HG02973 (cell line): ENCODE measurements at regions not wholly inside any gene's neighbourhood (a gene's known extent, or its start where the extent isn't known, plus 50 kb on each side); places are given as distances from the start of the nearest gene placed in this dataset.
"Not testable (repeated sequence)": the region's sequence is repeated elsewhere in the genome, so short reads cannot be mapped to it uniquely, and the experiment has no call there.

ENCODE experiments used
- ATAC-seq: cut with Tn5 transposase; IDR thresholded peaks from one replicate; pipeline ENCODE4 v1.9.1; 2021; ENCODE audit warnings: moderate library complexity; ENCODE audit not compliant: unreplicated experiment

DNA sequence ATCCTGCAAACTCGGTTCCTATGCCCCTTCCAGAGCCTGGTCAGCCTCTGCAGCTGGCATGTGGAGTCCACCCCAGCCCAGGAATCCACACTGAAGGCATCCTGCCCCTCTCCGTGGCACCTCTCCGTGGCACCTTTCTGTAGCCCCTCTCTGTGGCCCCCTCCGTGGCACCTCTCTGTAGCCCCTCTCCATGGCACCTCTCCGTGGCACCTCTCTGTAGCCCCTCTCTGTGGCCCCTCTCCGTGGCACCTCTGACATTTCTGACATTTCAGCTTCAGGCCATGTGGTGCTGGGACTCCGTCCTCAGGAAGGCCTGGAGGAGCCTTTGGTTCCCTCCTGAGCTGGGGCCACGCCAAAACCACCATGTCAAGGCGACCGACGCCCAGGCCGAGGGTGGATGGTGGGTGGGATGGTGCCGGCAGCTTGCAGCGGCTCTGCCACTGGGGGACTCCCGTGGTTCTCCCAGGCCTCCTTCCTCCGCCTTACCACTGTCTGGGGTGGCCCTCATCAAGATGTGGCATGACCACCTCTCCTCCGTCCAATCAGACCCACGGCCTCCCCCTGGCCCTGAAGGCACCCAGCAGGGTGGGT lies 1518.5 kb downstream of the BRD1 start:
- no peak for ATAC-seq

DNA sequence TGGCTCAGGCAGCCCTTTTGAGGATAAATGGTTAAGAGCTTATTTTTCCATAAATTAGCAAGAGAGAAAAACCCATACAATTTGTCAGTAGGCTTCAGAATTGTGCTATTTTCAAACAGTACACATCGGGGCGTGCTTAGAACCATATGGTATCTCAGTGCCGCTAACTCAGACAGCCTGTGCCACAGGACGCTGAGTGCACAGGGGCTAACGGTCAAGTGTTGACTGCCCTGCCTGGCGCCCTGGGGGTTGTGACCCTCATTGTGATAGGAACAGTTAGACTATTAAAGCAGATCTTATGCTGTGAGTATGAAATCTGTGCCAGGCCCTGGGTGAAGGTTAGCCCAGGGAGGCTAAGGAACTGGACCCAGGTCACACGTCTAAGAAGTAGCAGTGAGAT lies 1519.7 kb downstream of the BRD1 start:
- no peak for ATAC-seq

DNA sequence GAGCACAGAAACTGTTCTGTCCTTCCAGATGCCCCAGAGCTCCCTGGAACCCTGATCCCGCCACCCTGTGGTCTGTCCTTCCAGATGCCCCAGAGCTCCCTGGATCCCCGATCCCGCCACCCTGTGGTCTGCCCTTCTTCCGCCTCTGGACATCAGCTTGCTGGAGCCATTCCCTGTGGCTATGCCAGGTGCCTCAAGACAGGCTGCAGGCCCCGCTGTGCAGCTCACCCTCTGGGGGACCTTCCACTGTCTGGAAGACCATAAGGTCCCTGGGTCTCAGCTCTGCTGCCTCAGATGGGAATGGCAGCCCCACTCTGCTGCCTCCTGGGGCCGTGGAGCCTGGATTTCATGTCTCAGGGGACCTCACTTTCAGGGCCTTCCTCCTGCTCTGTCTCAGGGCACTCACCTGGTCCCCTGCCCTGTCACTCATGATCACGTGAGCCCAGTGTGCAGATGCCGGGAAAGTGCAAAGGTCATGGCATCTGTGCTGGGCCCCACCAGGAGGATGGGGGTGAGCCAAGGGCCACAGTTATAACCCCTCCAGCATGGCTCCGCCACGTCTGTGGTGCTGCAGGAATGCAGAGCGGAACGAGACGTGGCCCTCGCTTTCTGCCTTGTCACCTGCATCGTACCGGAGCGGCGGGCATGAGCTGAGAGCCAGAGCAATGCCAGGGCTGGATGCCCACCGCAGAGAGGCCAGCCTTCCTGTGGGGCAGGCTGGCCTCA lies 1520.7 kb downstream of the BRD1 start:
- no peak for ATAC-seq

DNA sequence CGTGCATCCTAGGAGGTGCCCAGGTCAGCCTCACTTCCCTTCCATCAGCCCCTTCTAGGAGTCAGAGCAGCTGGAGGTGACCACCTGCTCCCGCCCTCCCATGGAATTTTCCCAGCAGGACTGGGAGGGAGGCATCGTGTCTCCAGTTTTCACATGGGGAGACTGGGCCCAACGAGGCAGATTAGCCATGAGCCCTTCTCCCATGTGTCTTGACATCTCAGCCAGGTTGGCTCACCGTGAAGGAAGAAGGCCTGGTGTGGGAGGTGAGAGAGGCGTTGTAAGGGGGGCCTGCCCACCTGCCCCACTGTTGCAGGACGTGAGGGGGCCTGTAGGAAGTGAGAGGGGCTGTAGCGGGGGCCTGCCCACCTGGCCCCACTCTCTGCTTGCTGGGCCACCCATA lies 1521.4 kb downstream of the BRD1 start:
- no peak for ATAC-seq

DNA sequence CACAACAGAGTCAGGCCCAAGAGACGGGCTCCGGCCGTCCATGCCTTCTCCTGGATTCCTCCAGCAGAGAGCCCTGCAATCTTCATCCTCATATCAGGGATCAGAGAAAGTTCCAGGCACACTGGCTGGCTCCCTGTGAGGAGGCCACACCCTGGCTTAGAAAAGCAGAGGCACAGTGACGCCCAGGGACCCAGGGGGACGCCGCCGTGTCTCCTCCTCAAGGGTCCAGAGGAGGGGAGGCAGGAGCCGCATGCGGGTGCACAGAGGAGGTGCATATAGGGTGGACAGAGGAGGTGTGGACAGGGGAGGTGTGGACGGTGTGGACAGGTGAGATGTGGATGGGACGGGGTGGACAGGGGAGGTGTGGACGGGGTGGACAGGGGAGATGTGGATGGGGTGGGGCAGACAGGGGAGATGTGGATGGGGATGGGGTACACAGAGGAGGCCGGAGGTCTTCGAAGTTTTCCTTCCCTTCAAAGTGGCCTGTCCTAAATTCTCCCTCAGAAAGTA lies 1521.9 kb downstream of the BRD1 start:
- ATAC-seq: no peak

DNA sequence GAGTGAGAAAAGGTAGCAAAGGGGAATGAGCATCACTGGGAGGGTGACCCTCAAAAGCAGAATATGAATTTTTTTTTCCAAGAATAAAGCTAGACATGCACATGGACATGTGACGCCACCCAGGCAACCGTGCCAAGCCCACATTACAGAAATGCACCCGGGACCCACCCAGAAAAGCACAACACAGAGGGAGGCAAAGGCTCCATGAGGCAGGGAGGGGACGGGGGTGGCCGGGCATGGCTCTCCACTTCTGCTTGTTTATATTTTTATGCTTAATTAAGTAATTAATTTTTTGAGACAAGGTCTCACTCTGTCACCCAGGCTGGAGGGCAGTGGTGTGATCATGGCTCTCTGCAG lies 1524.3 kb downstream of the BRD1 start:
- no peak for ATAC-seq

DNA sequence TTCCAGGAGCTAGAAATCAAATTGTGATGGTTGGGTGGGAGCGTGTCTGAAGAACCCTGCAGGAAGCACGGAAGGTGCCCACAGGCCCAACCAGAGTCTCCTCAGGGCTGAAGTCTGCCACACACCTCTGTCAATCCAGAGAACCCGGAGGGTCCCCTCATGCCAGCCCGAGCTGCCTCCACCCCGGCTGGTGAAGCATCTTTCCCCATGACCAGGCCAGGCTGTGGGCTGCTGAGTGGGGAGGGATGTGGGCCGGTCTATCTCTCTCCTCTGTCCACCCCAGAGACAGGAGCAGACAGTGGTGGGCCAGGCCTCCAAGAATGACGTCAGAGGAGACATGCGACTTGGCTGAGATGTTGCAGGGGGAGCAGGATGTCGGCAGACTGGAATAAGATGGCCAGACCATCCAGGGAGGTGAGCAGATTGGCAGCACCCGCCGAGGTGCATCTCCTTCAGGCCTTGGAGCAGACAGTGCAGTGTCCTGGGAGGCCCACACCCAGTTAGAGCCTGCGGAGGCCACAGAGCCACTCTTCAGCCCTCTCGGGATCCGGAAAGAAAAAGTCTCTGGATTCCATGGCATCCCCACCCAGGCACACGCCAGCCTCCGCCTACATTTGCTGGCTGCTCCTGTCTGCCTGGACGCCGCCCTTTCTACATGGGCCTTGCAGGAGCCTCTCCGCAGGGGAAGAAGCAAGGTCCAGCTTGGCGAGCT lies 1524.9 kb downstream of the BRD1 start:
- no peak for ATAC-seq

DNA sequence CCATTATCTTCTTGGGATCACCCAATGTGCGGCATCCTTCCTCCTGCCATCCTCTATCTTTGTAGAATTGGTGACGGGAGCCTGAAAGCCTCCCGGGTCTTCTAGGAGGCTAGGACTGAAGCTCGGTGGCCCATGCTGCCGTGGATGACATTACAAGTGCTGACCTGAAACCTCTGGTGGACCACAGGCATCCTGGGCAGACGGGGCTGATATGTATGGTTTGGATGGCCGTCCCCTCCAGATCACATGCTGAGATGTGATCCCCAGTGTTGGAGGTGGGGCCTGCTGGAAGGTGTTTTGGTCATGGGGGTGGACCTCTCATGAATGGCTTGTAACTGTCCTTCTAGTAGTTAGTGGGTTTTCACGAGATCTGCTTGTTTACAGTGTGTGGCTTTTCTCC lies 1525.8 kb downstream of the BRD1 start:
- ATAC-seq: no peak

DNA sequence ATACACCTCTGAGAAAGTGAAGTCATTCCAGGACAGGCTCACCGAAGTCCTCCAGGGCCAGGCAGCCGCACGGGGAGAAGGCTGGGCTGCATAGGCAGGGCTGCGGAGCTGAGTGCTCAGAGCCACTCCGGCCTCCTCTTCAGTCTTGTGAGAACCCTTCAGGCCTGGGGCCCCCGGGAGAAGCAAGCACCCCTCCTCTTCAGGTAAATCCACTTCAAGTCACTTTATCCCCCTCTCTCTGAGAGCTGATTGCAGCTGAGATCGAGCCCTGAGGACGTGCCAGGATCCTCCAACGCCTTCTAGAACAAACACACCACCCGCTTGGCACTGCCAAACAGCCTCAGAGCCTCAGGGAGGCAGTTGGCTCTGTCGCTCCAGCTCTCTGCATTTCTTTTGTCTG lies 1526.3 kb downstream of the BRD1 start:
- no peak for ATAC-seq

- ATAC-seq: no peak
Observed at GRCh38 chr22:48300877-48301276, 1526.8 kb downstream of the BRD1 start.

- no peak for ATAC-seq
Observed at GRCh38 chr22:48299801-48300200, 1527.9 kb downstream of the BRD1 start.

DNA sequence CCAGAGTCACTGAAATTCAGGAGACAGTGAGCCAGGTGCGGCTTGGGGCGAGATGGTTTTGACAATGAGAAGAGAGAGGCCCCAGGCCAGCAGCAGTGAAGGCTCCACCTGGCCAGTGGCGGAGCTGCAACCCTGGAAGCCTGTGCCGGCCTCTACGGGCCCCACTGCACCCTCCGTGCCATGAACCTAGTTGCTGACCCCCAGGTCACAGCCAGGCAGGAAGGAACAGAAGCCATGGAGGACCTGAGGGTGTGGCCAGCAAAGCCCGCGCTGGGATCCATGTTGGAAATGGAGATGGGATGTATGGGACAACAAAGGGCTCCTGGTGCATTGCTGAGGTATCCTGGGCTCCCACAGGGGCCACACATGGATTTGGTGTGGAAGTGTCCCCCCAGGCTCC lies 1528.5 kb downstream of the BRD1 start:
- no peak for ATAC-seq

DNA sequence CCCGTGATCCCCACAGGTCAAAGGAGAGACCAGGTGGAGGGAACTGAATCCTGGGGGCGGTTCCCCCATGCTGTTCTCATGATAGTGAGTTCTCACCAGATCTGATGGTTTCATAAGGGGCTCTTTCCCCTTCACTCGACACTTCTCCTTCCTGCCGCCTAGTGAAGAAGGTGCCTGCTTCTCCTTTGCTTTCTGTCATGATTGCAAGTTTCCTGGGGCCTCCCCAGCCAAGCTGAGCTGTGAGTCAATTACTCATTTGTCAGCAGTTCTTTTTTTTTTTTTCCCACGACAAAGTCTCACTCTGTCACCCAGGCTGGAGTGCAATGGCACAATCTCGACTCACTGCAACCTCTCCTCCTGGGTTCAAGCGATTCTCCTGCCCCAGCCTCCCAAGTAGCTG lies 1530.4 kb downstream of the BRD1 start:
- ATAC-seq: no peak

DNA sequence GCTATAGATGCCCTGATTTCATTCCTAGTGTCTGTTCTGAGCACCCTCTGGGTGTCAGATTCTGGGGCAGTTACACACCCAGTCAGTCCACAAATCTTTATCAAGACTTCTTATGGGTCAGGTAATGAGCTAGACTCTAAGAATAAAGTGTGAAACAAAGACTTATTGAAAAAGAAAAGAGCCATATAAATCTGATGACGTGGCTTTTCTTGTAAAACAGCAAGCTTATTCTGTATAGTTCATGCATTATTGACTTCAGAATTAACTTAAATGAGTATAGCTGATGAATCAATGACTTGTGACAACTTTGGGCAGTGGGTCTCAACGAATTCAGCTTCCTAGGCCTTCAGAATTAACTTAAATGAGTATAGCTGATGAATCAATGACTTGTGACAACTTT lies 1527.5 kb downstream of the TBC1D22A start:
- not testable (repeated sequence) for ATAC-seq

DNA sequence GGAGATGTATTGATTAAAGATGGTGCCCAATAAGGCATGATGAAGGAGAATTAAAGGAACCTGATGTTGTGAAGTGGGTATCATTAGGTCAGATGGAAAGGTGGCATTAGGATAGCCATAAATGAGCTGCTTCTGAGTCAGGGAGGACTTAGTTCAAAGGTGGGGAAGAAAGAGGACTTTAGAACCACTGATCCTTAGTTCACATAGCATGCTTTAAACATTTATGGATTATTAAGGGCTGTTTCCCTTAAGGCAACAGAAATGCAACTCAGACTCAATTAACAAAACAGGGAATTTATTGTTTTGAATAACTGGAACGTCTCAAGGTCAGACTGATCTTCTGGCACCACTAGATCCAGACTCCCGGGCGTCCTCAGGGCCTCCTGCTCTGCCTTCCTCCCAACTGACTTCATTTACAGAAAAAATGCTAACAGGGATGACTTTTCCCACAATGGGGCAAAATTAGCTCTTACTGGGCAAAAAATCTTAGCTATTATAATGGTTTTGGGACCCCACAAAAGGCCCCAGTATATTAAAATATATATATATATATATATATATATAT lies 1526.0 kb downstream of the TBC1D22A start:
- no peak for ATAC-seq

GRCh38 chr22:48287031-48287430 lies 1524.6 kb downstream of the TBC1D22A start:
- ATAC-seq: no peak

- ATAC-seq: no peak
Observed at GRCh38 chr22:48284671-48285070, 1522.2 kb downstream of the TBC1D22A start.

DNA sequence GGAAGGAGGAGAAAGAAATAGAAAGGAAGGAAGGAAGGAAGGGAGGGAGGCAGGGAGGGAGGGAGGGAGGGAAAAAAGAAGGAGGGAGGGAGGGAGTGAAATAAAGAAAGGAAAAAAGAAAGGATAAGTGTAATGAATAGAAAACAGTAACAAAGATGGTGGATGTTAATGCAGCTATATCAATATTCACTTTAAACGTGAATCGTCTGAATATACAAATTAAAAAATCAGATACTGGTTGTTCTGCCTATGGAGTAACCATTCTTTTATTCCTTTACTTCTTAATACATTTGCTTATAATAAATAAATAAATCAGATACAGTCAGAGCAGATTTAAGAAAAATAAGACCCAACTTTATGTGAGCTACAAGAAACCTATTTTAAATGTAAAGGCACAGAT lies 1520.4 kb downstream of the TBC1D22A start:
- no peak for ATAC-seq

DNA sequence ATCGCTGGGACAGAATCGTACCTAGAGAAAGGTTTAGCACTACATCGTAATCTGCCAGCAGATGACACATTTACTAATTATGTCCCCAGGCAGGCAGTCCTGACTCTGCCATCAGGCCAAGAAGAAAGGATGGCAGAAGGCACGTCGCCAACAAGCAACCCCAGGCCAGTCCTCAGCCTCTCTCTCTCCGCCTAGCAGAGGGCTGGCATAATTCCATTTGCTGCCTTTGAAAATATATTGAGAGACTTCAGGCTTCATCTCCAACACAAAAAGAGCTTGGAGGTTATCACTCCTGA lies 1517.0 kb downstream of the TBC1D22A start:
- ATAC-seq: no peak

DNA sequence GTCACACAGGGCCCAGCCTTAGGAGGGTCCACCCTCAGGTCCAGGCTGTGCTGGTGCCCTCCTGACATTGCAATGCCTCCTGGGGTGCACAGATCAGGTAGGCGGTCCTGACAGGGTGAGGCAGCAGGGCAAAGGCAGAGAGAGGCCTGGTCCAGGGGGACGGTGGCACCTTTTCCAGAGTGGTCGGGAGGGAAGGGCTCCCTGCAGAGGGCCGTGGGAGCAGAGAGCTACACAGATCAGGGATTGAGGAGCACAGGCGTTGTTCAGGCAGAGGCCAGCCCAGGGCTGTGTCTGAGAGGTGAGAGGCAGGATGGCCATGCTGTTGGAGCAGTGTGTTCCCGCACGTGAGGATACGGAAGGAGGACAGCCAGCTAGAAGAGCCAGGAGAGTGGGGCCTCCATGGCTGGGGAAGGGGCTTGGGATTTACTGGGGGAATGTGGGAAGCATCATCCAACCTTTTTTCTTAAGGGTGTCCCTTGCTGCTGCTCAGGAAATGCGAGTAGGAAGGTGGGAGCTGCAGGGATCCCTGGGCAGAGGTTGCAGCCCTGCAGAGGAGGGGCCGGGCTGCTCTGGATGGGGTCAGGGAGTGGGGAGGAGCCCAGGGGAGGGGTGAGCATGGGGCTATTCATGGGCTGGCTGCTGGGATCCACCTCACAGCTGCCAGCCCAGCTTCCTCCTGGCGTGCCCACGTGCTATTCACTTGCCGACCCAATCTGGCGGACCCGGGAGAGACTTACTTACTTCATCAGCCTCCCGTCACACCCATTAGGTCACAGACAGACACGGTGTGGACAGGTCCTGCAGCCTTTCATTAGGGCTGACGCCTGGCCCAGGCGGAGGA lies 1516.4 kb downstream of the TBC1D22A start:
- ATAC-seq: no peak

GRCh38 chr22:48277868-48278581 lies 1515.6 kb downstream of the TBC1D22A start:
- no peak for ATAC-seq
